HCT116 (cell line): ENCODE measurements at regions not wholly inside any gene's neighbourhood (a gene's known extent, or its start where the extent isn't known, plus 50 kb on each side); places are given as distances from the start of the nearest gene placed in this dataset.

Experiments
- ATAC-seq: fragments of 200-7000 bp; cut with Tn5 transposase; 2 replicates; pipeline ENCODE4 v1.9.1; 2020; ENCODE audit warnings: mild to moderate bottlenecking, moderate library complexity
- BruUV-seq: library from RNA; stranded (reverse); fragments of 400-500 nt; replicated peaks from 2 replicates; lab custom pipeline; 2021; lab: Mats Ljungman, UMichigan
- CTCF ChIA-PET: fragments of 300-600 bp; sonication (Branson Sonifier 250); formaldehyde crosslinking; loops from one replicate; lab custom pipeline; 2021; ENCODE audit warnings: antibody characterized with exemption; lab: Charles Lee
- POLR2A ChIA-PET: fragments of 300-600, 350-600 bp; sonication (Branson Sonifier 250); formaldehyde crosslinking; loops from one replicate; lab custom pipeline; 2021; ENCODE audit warnings: antibody characterized with exemption; lab: Charles Lee
- RAD21 ChIA-PET, 2 experiments: fragments of 300-600 bp; sonication (Branson Sonifier 250); formaldehyde crosslinking; loops; one replicate each; lab custom pipeline; 2023; ENCODE audit warnings: low total read pairs in 2 of 2; ENCODE audit not compliant: uncharacterized antibody in 2 of 2, unreplicated experiment in 2 of 2, low non-redundant PET in 1 of 2; lab: Charles Lee
- DNase-seq: peaks from one replicate; pipeline ENCODE4 v3.0.0-alpha.2; 2010; ENCODE audit warnings: low read depth, low spot score
- H2AFZ ChIP-seq: fragments of 200-600 bp; shearing (Covaris generic), sonication (generic); 2 replicates; pipeline ENCODE4 v1.6.1; 2017; ENCODE audit warnings: low read depth, mixed run types, mixed read lengths, antibody characterized with exemption, low read length; ENCODE audit not compliant: poor library complexity, severe bottlenecking
- H3K27ac ChIP-seq: 2 replicates; pipeline ENCODE4 v1.5.1; 2012; ENCODE audit warnings: low read depth, low read length
- H3K27me3 ChIP-seq: fragments of 200-600 bp; sonication (generic); 2 replicates; pipeline ENCODE4 v1.6.1; 2016; ENCODE audit warnings: mixed run types, low read length, mixed read lengths; ENCODE audit not compliant: insufficient read depth
- H3K36me3 ChIP-seq, 2 experiments: fragments of 200-500 bp in 1 of 2; fragments of 200-600 bp in 1 of 2; sonication (Bioruptor generic) in 1 of 2; sonication (generic) in 1 of 2; 2 replicates each; pipeline versions ENCODE4 v1.5.1 to v1.6.1; 2014 to 2016; ENCODE audit warnings: low read length in 2 of 2, inconsistent platforms in 1 of 2, mixed read lengths in 1 of 2, mixed run types in 1 of 2; ENCODE audit not compliant: insufficient read depth in 2 of 2, control insufficient read depth in 1 of 2
- H3K4me1 ChIP-seq, 2 experiments: fragments of 200-600 bp in 1 of 2; sonication (generic) in 1 of 2; 2 replicates each; pipeline versions ENCODE4 v1.5.1 to v1.6.1; 2012 to 2017; ENCODE audit warnings: low read length in 2 of 2, inconsistent platforms in 1 of 2, mild to moderate bottlenecking in 1 of 2, mixed read lengths in 1 of 2, mixed run types in 1 of 2, moderate library complexity in 1 of 2; ENCODE audit not compliant: insufficient read depth in 2 of 2, control insufficient read depth in 1 of 2
- H3K4me2 ChIP-seq: fragments of 200-600 bp; sonication (generic); 2 replicates; pipeline ENCODE4 v1.6.1; 2017; ENCODE audit warnings: mixed run types, low read length, mixed read lengths
- H3K4me3 ChIP-seq, 2 experiments: fragments of 200-600 bp in 1 of 2; sonication (generic) in 1 of 2; replicated peaks in 1 of 2; 2 replicates each; pipeline ENCODE4 v1.5.1; 2011 to 2016; ENCODE audit warnings: low read length in 2 of 2, control low read depth in 1 of 2, low read depth in 1 of 2, mild to moderate bottlenecking in 1 of 2, mixed read lengths in 1 of 2, mixed run types in 1 of 2
- H3K79me2 ChIP-seq: fragments of 200-600 bp; sonication (generic); 2 replicates; pipeline ENCODE4 v1.6.1; 2017; ENCODE audit warnings: mild to moderate bottlenecking, mixed run types, low read length, moderate library complexity, mixed read lengths; ENCODE audit not compliant: insufficient read depth
- H3K9ac ChIP-seq: fragments of 200-600 bp; sonication (generic); 2 replicates; pipeline ENCODE4 v1.6.1; 2016; ENCODE audit warnings: low read length, mixed read lengths
- H3K9me2 ChIP-seq: fragments of 200-600 bp; sonication (generic), shearing (Covaris generic); 2 replicates; pipeline ENCODE4 v1.6.1; 2017; ENCODE audit warnings: mixed run types, mild to moderate bottlenecking, moderate library complexity; ENCODE audit not compliant: insufficient read depth
- H3K9me3 ChIP-seq, 2 experiments: fragments of 200-500 bp in 1 of 2; fragments of 200-600 bp in 1 of 2; sonication (Bioruptor generic) in 1 of 2; sonication (generic) in 1 of 2; 2 replicates each; pipeline ENCODE4 v1.6.1; 2014 to 2017; ENCODE audit warnings: low read length in 2 of 2, mixed read lengths in 2 of 2, inconsistent platforms in 1 of 2, low read depth in 1 of 2, mild to moderate bottlenecking in 1 of 2, mixed run types in 1 of 2, moderate library complexity in 1 of 2; ENCODE audit not compliant: control insufficient read depth in 1 of 2, insufficient read depth in 1 of 2
- H4K20me1 ChIP-seq: fragments of 200-600 bp; sonication (generic), shearing (Covaris generic); 2 replicates; pipeline ENCODE4 v1.6.1; 2017; ENCODE audit warnings: mixed run types, mild to moderate bottlenecking, moderate library complexity; ENCODE audit not compliant: insufficient read depth
- CBX3 ChIP-seq: IDR thresholded peaks from 2 replicates; pipeline ENCODE4 v1.6.1; 2012; ENCODE audit warnings: low read depth
- CTCF ChIP-seq, 3 experiments: fragments of 200-600 bp in 1 of 3; sonication (generic) in 1 of 3; IDR thresholded peaks in 2 of 3; conservative IDR thresholded peaks in 1 of 3; 2 replicates each; pipeline ENCODE4 v1.5.1; 2012 to 2017; ENCODE audit warnings: low read depth in 2 of 3, low read length in 2 of 3, antibody characterized with exemption in 1 of 3, borderline replicate concordance in 1 of 3, control low read depth in 1 of 3, mild to moderate bottlenecking in 1 of 3, mixed read lengths in 1 of 3, mixed run types in 1 of 3, moderate library complexity in 1 of 3; ENCODE audit not compliant: insufficient read depth in 1 of 3
- EGR1 ChIP-seq: IDR thresholded peaks from 2 replicates; pipeline ENCODE4 v1.6.1; 2012; ENCODE audit warnings: low read depth
- ELF1 ChIP-seq: IDR thresholded peaks from 2 replicates; pipeline ENCODE4 v1.6.1; 2012; ENCODE audit warnings: low read depth, borderline replicate concordance
- JUND ChIP-seq: IDR thresholded peaks from 2 replicates; pipeline ENCODE4 v1.6.1; 2012
- MAX ChIP-seq: IDR thresholded peaks from 2 replicates; pipeline ENCODE4 v1.6.1; 2012
- POLR2A ChIP-seq: IDR thresholded peaks from 2 replicates; pipeline ENCODE4 v1.7.0; 2011; ENCODE audit warnings: borderline replicate concordance; ENCODE audit not compliant: insufficient read depth, insufficient read length; ENCODE audit errors: extremely low read depth
- POLR2AphosphoS5 ChIP-seq: IDR thresholded peaks from 2 replicates; pipeline ENCODE4 v1.6.1; 2011; ENCODE audit warnings: mild to moderate bottlenecking, low read depth, low read length, moderate library complexity
- REST ChIP-seq: IDR thresholded peaks from 2 replicates; pipeline ENCODE4 v1.6.1; 2012; ENCODE audit warnings: low read depth
- SP1 ChIP-seq: IDR thresholded peaks from 2 replicates; pipeline ENCODE4 v1.6.1; 2012; ENCODE audit warnings: low read depth
- TCF7L2 ChIP-seq: IDR thresholded peaks from 2 replicates; pipeline ENCODE4 v1.7.0; 2011; ENCODE audit warnings: borderline replicate concordance, inconsistent platforms; ENCODE audit not compliant: insufficient read depth, insufficient read length; ENCODE audit errors: extremely low read depth
- YY1 ChIP-seq: IDR thresholded peaks from 2 replicates; pipeline ENCODE4 v1.6.1; 2011; ENCODE audit warnings: low read length, low read depth, moderate library complexity, mild to moderate bottlenecking; ENCODE audit not compliant: insufficient replicate concordance; ENCODE audit errors: extremely low read depth
- ZFX ChIP-seq: fragments of 450-650 bp; IDR thresholded peaks from 2 replicates; pipeline ENCODE4 v1.6.1; 2017
- ZNF274 ChIP-seq: fragments of 200-500 bp; sonication (Bioruptor generic); IDR thresholded peaks from 2 replicates; pipeline ENCODE4 v1.6.1; 2014; ENCODE audit warnings: mild to moderate bottlenecking, low read depth, low read length, inconsistent platforms
- intact Hi-C: fragments of 100-400 bp; cut with micrococcal nuclease; formaldehyde crosslinking; loops from 2 replicates; pipeline ENCODE4 v1.10.0; 2022

- no peak for TF ChIP-seq POLR2AphosphoS5
- TF ChIP-seq CTCF (IDR thresholded peaks at IDR 0.05 in 2 of 3, conservative IDR thresholded peaks at IDR 0.05 in 1 of 3; ENCODE audit: borderline replicate concordance in 1 of 3, insufficient read depth in 1 of 3, low read depth in 2 of 3, low read length in 2 of 3): no peak
- TF ChIP-seq YY1: no peak
- TF ChIP-seq JUND: no peak
- no peak for TF ChIP-seq MAX
Observed at GRCh38 chr1:61561666-61562065, 163.3 kb downstream of the TM2D1 start (continued).

GRCh38 chr1:61560385-61560784 lies 164.6 kb downstream of the TM2D1 start:
- Histone ChIP-seq H2AFZ (no peak overlapping the region), H3K4me3 (no peak overlapping the region), H3K4me2 (no peak overlapping the region), H3K9ac (no peak overlapping the region), H3K4me1 (no peaks in the 10 kb centered on the region), H3K79me2 (no peaks in the 10 kb centered on the region), H3K27ac (no peak overlapping the region), H4K20me1 (no peaks in the 10 kb centered on the region), H3K36me3 (no peaks in the 10 kb centered on the region), H3K9me3 (no peaks in the 10 kb centered on the region; a peak in 2 of 4 replicates), H3K9me2 (no peaks in the 10 kb centered on the region), H3K27me3 (no peaks in the 10 kb centered on the region)
- ChIA-PET CTCF (no interaction called here), RAD21 (no interaction called here), POLR2A (no interaction called here)
- ATAC-seq (no peak), DNase-seq (no peak)
- no TSS peak for BruUV-seq
- intact Hi-C loops: no loop called here
- no peak for TF ChIP-seq EGR1
- TF ChIP-seq CTCF (IDR thresholded peaks at IDR 0.05 in 2 of 3, conservative IDR thresholded peaks at IDR 0.05 in 1 of 3; ENCODE audit: borderline replicate concordance in 1 of 3, insufficient read depth in 1 of 3, low read depth in 2 of 3, low read length in 2 of 3): no peak
- TF ChIP-seq JUND: no peak
- TF ChIP-seq TCF7L2: no peak
- TF ChIP-seq CBX3: no peak
- TF ChIP-seq ZNF274: no peak
- no peak for TF ChIP-seq ELF1
- TF ChIP-seq SP1: no peak
- no peak for TF ChIP-seq YY1
- TF ChIP-seq POLR2A: no peak
- no peak for TF ChIP-seq REST
- TF ChIP-seq ZFX: no peak
